ENCODE measurements at regions not wholly inside any gene's neighbourhood (a gene's known extent, or its start where the extent isn't known, plus 50 kb on each side); places are given as distances from the start of the nearest gene placed in this dataset.
"Not testable (repeated sequence)": the region's sequence is repeated elsewhere in the genome, so short reads cannot be mapped to it uniquely, and the experiment has no call there.

DNA sequence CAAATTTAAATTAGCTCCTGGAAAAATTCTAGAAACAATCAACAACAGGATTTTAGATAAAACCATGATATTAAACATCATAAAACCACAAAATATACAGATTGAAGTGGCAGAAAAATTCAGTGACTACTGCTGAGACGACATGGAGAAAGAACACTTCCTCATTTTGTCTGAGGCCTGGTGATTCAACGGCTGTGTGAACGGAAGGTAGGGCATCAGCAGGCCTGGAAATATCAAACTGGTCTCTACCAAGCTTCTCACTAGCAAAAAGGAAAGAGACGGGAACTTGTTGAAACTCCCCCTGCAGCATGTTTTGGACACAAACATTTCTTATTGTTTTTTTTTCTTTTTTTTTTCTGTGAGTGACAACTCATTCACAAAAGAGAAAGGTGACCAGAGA, 58.0 kb upstream of the AHI1 start:
- H3K36me3 Mint-ChIP-seq (ENCODE audit: insufficient read depth), result no peaks in the 10 kb centered on the region
- no peak overlapping the region for H3K27ac Mint-ChIP-seq
- no peak for DNase-seq
- no peak for ATAC-seq (replicated peaks)
- H3K27me3 Mint-ChIP-seq, result peaks cover 10 to 20% of the 10 kb centered on the region in 2 donors
- H3K4me1 Mint-ChIP-seq (ENCODE audit: low read depth in 2 of 2), result no peaks in the 10 kb centered on the region
- H3K4me3 Mint-ChIP-seq, result no peak overlapping the region
- no peaks in the 10 kb centered on the region for H3K9me3 Mint-ChIP-seq

DNA sequence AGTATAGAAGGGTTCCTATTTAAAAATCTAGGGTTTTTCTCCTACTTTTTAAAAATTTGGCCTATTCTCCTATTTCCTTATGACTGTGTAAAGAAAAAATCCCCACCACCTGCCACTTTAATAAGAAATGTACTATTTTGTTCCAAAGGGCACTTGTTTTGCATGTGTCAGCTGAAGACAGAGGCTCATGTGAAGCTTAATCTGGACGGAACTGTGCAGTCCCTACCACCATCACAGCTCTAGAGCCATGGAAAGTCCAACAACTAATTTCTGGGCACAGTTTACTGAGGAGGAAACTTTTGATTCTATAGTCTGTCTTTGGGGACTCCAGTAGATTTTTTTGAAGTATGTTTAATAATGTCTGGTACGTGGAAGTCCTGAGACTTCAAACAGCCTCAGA, 60.0 kb upstream of the AHI1 start:
- Mint-ChIP-seq H3K36me3 (ENCODE audit: insufficient read depth) (no peaks in the 10 kb centered on the region), H3K27ac (no peak overlapping the region), H3K4me1 (ENCODE audit: low read depth in 2 of 2) (peaks cover 0 to 6% of the 10 kb centered on the region in 2 donors)

DNA sequence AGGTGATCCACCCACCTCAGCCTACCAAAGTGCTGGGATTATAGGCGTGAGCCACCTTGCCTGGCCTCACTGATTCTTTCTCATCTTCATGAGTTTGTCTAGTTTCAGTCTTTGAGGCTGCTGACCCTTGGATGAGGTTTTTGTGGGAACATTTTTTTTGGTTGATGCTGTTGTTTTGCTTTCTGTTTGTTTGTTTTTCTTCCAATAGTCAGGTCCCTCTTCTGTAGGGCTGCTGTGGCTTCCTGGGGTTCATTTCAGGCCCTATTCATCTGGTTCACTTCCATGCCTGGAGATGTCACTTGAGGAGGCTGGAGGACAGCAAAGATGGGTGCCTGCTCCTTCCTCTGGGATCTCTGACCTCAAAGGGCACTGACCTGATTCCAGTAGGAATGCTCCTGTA, 68.1 kb upstream of the AHI1 start:
- DNase-seq; H3K36me3 Mint-ChIP-seq (ENCODE audit: insufficient read depth); ATAC-seq (replicated peaks); H3K27me3 Mint-ChIP-seq; H3K27ac Mint-ChIP-seq; H3K4me3 Mint-ChIP-seq; H3K9me3 Mint-ChIP-seq: not testable (repeated sequence)
- peaks cover 21 to 28% of the 10 kb centered on the region in 2 donors for H3K4me1 Mint-ChIP-seq (ENCODE audit: low read depth in 2 of 2)

More for the DNA sequence above, 60.0 kb upstream of the AHI1 start:
- ATAC-seq (replicated peaks) (no peak), DNase-seq (no peak)
- Mint-ChIP-seq H3K9me3 (no peaks in the 10 kb centered on the region), H3K27me3 (peaks cover 10 to 20% of the 10 kb centered on the region in 2 donors), H3K4me3 (no peak overlapping the region)

DNA sequence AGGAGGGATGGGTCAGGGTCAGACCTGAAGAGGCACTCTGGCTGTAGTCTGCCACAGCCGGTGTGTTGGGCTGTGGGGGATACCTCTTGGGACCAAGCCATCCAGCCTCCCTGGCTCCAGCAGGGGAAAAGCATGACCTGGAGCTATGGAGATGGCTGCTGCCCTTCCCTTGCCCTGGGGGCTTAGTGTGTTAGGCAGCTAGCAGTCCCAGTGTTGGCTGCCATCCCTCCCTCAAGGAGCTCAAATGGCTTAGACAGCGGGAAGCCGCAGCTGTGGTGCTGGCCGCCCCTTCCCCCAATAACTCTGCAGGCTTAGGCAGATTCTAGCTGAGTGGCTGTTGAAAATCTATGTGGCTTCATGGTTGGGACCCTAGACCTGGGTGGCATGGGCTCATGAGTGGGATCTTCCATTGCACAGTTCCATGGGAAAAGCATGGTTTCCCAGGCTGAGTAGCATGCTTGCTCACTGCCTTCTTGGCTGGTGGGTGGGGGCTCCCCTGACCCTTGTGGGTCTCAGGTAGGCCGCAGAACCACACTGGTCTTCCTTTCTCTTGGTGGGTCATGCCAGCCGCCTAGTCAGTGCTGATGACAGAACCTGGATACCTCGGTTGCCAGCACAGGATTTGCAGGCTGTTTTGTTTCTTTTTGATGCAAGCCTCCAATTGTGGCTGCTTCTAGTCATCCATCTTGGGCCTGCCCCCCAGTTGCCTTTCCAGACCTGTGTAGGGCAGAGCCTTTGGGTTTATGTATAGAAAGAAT, 69.0 kb upstream of the AHI1 start:
- H3K36me3 Mint-ChIP-seq (ENCODE audit: insufficient read depth), result no peaks in the 10 kb centered on the region
- peaks cover 21 to 22% of the 10 kb centered on the region in 2 donors for H3K4me1 Mint-ChIP-seq (ENCODE audit: low read depth in 2 of 2)
- H3K9me3 Mint-ChIP-seq, result no peaks in the 10 kb centered on the region
- no peaks in the 10 kb centered on the region for H3K27me3 Mint-ChIP-seq
- H3K4me3 Mint-ChIP-seq, result no peak overlapping the region
- ATAC-seq (replicated peaks) (no peak), DNase-seq (no peak)
- peak overlapping the region in 1 of 2 donors; percentile 29 for H3K27ac Mint-ChIP-seq

DNA sequence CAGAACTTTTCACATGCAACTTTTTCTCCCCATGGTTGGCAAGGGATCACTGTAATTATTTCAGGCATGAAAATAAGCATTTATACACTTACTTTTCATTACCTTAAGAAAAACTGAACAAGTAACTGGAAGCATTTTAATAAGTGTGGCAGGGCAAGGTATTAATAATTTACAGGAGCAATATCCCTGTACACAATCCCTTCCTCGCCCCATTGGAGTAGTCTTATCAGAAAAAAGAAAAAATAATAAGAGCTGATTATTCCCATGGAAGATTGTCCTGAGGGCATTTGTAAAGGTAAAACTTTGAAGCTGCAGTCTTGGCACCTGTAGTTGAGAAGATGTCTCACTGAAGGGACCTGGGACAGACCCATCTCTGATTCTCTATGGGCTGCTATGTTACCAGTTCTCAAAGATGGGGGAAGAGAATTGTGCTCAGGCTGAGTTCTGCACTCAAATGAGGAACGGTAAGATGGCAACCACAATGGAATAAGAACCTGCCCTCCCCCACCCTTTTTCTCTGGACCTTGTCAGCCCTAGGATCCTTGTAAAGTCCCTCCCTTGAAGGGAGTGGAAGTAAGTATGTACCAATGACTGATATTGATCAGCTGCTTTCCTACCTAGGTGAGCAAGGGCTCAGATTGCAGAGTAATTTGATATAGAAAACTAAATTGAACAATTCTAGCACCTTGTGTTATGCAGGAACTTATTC, 70.0 kb upstream of the AHI1 start:
- no peak for ATAC-seq (replicated peaks)
- Mint-ChIP-seq H3K27ac (peak overlapping the region in 1 of 2 donors; percentile 59), H3K36me3 (ENCODE audit: insufficient read depth) (no peaks in the 10 kb centered on the region), H3K4me1 (ENCODE audit: low read depth in 2 of 2) (peaks cover 21 to 22% of the 10 kb centered on the region in 2 donors), H3K27me3 (no peaks in the 10 kb centered on the region), H3K4me3 (peak overlapping the region in 1 of 2 donors; percentile 45), H3K9me3 (no peaks in the 10 kb centered on the region)
- DNase-seq, result no peak

DNA sequence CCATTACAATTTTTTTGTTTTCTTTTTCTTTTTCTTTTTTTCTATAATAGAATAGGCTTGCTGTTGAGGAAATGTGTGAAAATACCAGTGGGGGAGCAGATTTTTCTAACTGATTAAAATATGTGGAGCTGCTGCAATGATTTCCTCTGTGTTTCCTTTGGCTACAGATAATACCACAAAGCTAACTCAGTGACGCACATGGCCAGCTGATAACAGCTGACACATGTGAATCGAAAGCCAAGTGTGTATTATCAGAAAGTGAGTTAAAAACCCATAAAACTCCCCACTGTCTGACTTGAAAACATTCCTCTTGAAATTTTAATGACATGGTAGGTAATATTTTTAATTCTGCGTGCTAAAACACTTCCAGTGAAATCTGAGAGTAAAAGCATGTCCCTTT, 70.8 kb upstream of the AHI1 start:
- no peaks in the 10 kb centered on the region for H3K36me3 Mint-ChIP-seq (ENCODE audit: insufficient read depth)
- no peaks in the 10 kb centered on the region for H3K27me3 Mint-ChIP-seq
- peaks cover 21 to 22% of the 10 kb centered on the region in 2 donors for H3K4me1 Mint-ChIP-seq (ENCODE audit: low read depth in 2 of 2)
- H3K27ac Mint-ChIP-seq, result peak overlapping the region; percentile 59 to 64
- peak overlapping the region; percentile 19 to 45 for H3K4me3 Mint-ChIP-seq
- H3K9me3 Mint-ChIP-seq, result no peaks in the 10 kb centered on the region
- ATAC-seq (replicated peaks), result peak; percentile 99
- DNase-seq, result peak; percentile 42 to 52 (median 48)

DNA sequence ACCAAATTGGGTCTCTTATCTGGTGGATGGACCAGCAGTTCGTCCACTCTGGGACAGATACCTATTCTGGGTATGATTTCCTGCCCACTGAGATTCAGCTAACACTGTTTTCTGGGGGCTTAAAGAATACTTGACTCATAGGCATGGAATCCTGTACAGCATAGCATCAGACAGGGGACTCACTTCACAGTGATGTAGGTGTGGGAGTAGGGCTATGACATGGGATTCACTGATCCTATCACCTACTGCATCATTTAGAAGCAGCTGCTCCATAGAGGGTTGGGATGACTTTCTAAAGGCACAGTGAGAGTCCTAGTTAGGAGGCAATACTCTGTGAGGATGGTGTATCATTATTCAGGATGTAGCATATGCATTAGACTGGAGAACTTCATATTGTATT, 74.5 kb upstream of the AHI1 start:
- H3K9me3 Mint-ChIP-seq, result no peaks in the 10 kb centered on the region
- H3K4me1 Mint-ChIP-seq (ENCODE audit: low read depth in 2 of 2), result peaks cover 14 to 17% of the 10 kb centered on the region in 2 donors
- no peaks in the 10 kb centered on the region for H3K27me3 Mint-ChIP-seq
- H3K4me3 Mint-ChIP-seq, result no peak overlapping the region
- H3K27ac Mint-ChIP-seq, result no peak overlapping the region
- no peak for ATAC-seq (replicated peaks)
- no peak for DNase-seq
- no peaks in the 10 kb centered on the region for H3K36me3 Mint-ChIP-seq (ENCODE audit: insufficient read depth)

DNA sequence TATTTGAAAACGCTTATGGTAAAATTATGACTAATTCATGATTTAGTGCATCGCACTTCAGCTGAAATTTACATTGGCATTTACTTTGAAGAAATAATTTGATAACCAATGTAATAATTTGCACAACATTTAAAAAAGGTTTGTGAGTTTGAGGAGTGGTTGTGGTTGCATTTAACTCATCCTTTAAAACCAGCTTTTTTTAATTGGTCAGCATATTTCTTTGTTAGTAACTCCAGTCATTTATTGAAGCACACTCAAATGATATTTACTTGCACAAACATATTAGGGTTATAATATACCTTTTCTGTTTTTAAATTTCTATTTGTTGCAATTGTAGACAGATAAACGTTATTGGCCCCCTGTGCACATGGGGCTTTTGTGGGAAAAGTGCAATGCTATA, 78.1 kb upstream of the AHI1 start:
- Mint-ChIP-seq H3K4me3 (no peak overlapping the region), H3K27ac (no peak overlapping the region), H3K4me1 (ENCODE audit: low read depth in 2 of 2) (no peaks in the 10 kb centered on the region), H3K27me3 (no peaks in the 10 kb centered on the region), H3K9me3 (no peaks in the 10 kb centered on the region), H3K36me3 (ENCODE audit: insufficient read depth) (no peaks in the 10 kb centered on the region)
- ATAC-seq (replicated peaks), result no peak
- DNase-seq, result no peak

DNA sequence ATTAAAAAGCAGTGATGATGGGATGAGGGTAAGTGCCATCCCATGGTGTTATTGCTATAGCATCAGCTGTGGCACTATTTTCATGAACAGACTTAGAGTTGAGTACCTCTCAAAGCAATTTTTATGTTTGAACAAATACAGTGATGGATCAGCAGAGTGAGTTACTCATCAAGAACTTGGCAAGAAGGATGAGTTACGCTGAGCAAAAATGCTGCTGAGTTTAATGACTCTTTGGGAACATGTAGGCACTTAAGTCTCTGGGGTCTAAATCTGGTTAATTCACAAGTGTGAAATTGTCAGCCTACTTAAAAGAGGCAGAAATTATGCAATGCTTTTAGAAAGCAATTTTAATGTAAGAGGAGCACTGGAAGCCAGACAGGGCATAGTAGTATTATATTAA, 78.5 kb upstream of the AHI1 start:
- DNase-seq, result no peak
- no peak overlapping the region for H3K27ac Mint-ChIP-seq
- no peak overlapping the region for H3K4me3 Mint-ChIP-seq

DNA sequence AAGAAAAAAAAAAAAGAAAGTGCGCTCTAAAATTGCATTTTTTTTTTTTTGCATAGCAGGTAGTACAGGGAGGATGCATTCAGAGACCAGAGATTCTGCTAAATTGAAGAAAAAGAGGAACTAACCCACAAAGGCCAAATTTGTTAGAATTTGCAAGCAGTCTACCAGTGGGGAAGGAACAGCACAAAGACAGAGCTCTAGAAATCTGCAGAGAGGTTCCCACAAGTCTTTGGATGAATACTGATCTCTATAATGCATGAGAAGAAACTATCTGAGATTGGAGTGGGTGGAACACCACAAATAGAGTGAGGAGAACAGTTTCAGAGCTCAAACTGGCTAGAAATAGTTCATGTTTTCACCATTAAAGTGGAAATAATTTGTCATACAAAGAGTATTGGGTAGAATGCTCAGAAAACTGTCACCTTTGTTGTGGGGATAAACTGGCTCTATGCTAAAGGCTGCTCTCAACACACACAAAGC, 79.6 kb upstream of the AHI1 start:
- H3K9me3 Mint-ChIP-seq, result no peaks in the 10 kb centered on the region
- no peak overlapping the region for H3K4me3 Mint-ChIP-seq
- no peak for ATAC-seq (replicated peaks)

More for the DNA sequence above, 78.5 kb upstream of the AHI1 start:
- Mint-ChIP-seq H3K9me3 (no peaks in the 10 kb centered on the region), H3K4me1 (ENCODE audit: low read depth in 2 of 2) (no peaks in the 10 kb centered on the region), H3K27me3 (no peaks in the 10 kb centered on the region), H3K36me3 (ENCODE audit: insufficient read depth) (no peaks in the 10 kb centered on the region)
- ATAC-seq (replicated peaks), result no peak

DNA sequence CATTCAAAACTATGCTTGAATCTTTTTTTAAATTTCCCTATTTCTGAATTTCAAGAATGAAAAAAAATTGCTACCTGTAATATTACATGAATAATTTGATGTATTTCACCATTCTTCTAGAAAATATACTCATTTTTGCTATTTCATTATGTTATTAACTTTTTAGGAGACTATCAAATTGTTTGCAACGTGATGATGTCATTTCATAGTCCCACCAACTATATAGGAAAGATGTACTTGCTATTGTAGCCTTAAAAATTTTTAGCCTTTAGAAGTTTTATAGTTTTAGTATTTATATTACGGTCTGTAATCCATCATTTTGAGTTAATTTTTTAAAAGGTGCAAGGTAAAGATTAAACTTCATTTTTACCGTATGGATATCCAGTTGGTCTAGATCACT, 81.4 kb upstream of the AHI1 start:
- DNase-seq (no peak), ATAC-seq (replicated peaks) (no peak)
- H3K27me3 Mint-ChIP-seq, result no peaks in the 10 kb centered on the region
- H3K36me3 Mint-ChIP-seq (ENCODE audit: insufficient read depth), result no peaks in the 10 kb centered on the region
- H3K27ac Mint-ChIP-seq, result no peak overlapping the region
- no peak overlapping the region for H3K4me3 Mint-ChIP-seq
- H3K9me3 Mint-ChIP-seq, result no peaks in the 10 kb centered on the region
- H3K4me1 Mint-ChIP-seq (ENCODE audit: low read depth in 2 of 2), result no peaks in the 10 kb centered on the region

More for the DNA sequence above, 79.6 kb upstream of the AHI1 start:
- Mint-ChIP-seq H3K27ac (no peak overlapping the region), H3K4me1 (ENCODE audit: low read depth in 2 of 2) (no peaks in the 10 kb centered on the region), H3K36me3 (ENCODE audit: insufficient read depth) (no peaks in the 10 kb centered on the region), H3K27me3 (no peaks in the 10 kb centered on the region)
- no peak for DNase-seq

DNA sequence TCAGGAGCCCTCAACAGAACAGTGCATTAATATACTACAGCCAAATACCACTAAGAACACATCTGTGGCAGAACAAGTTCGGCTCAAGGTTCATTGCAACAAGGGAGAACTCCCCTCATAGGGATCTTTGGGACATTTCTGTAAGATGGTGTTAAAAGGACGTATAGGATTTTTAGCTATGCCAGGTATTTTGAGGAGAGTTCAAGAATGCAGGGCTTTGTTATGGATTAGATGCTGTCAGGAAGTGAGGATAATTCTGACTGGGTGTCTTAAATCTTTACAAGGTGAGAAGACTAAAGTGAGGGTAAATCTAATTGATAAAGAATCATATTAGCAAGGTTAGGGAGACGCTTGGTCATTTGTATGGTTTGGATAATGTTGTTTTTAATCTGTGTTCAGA, 83.7 kb upstream of the AHI1 start:
- ATAC-seq (replicated peaks), result no peak
- Mint-ChIP-seq H3K4me3 (no peak overlapping the region), H3K27ac (no peak overlapping the region), H3K4me1 (ENCODE audit: low read depth in 2 of 2) (no peaks in the 10 kb centered on the region), H3K9me3 (no peaks in the 10 kb centered on the region), H3K36me3 (ENCODE audit: insufficient read depth) (no peaks in the 10 kb centered on the region), H3K27me3 (no peaks in the 10 kb centered on the region)
- no peak for DNase-seq

DNA sequence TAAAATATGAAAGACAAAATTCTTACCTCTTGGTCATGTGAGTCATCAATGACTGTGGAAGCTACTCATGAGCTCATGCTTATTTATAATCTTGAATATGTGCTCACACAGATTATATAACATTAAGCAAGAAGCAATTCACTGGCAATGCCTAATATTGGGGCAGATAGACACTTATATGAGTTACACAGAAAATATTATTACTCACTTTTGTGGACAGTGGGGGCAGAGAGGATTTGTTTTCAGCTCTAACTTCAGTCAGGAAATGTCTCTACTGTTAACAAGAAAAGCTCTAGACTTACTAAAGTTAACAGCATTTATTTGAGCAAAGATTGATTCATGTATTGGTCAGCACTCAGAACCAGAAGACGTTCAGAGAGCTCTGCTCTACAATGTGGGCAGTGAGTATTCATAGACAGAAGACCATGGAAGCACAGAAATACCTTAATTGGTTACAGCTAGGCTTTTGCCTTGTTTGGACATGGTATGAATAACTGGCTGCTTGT, 85.8 kb upstream of the AHI1 start:
- DNase-seq (no peak), ATAC-seq (replicated peaks) (no peak)
- Mint-ChIP-seq H3K9me3 (no peaks in the 10 kb centered on the region), H3K27me3 (no peaks in the 10 kb centered on the region), H3K36me3 (ENCODE audit: insufficient read depth) (no peaks in the 10 kb centered on the region), H3K27ac (no peak overlapping the region), H3K4me3 (no peak overlapping the region), H3K4me1 (ENCODE audit: low read depth in 2 of 2) (peaks cover 10 to 11% of the 10 kb centered on the region in 2 donors)

DNA sequence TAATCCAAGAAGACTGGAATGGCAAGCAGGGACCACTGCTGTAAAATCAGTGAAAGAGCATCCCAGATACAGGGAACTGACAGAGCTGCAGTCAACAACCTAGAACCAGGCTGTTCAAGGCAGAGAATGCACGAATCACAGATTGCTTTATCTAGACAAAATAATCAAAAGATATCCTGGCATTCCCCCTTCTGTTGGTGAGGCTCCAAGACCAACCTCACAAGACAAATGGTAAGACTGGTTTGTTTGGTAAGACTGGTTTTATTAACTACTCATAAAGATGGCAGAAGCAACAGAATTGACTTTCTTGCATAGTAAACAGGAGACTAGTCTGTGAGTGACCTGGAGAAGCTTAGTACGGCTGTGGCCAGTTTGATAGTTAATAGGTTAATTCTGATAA, 88.8 kb upstream of the AHI1 start:
- Mint-ChIP-seq H3K27me3 (no peaks in the 10 kb centered on the region), H3K4me1 (ENCODE audit: low read depth in 2 of 2) (peaks cover 10 to 11% of the 10 kb centered on the region in 2 donors), H3K9me3 (no peaks in the 10 kb centered on the region), H3K27ac (no peak overlapping the region), H3K36me3 (ENCODE audit: insufficient read depth) (no peaks in the 10 kb centered on the region), H3K4me3 (no peak overlapping the region)
- ATAC-seq (replicated peaks), result no peak
- DNase-seq, result no peak

Data from effector memory CD8-positive, alpha-beta T cell (primary cell).